ENCODE measurements at regions not wholly inside any gene's neighbourhood (a gene's known extent, or its start where the extent isn't known, plus 50 kb on each side); places are given as distances from the start of the nearest gene placed in this dataset.

- H3K18ac ChIP-seq (ENCODE audit: extremely low read depth, low read length), result peak overlapping the region; percentile 1; the same call in 1 of the 2 replicates
- no peaks in the 10 kb centered on the region for H4K20me1 ChIP-seq (replicated peaks in 1 of 2; ENCODE audit: control insufficient read depth in 1 of 2, insufficient read depth in 2 of 2, low read length in 2 of 2)
- no peak for DNase-seq (ENCODE audit: low read depth in 1 of 2, low spot score in 2 of 2)
- no peak overlapping the region for H3K23ac ChIP-seq (ENCODE audit: insufficient read length)
- ChIA-PET CTCF (ENCODE audit: partially characterized antibody) (no interaction called here), POLR2A (ENCODE audit: partially characterized antibody) (interaction anchor here (0.6 to 3.0 kb wide), 6 partner anchors 8 to 1387 kb away, joined by 3 to 11 read pairs (median 4); no protein-coding TSS in a partner anchor)
- 0 out of 2 replicates have a peak overlapping the region, but pooled peaks have one; percentile 2 for H2BK12ac ChIP-seq (ENCODE audit: low read depth, low read length)
- H2AFZ ChIP-seq (ENCODE audit: low read length), result no peak overlapping the region
- peak overlapping the region; percentile 51; the same call in 1 of the 2 replicates for H2BK20ac ChIP-seq (ENCODE audit: low read length)
- H3K9me3 ChIP-seq (ENCODE audit: insufficient read depth in 2 of 2, low read depth in 1 of 2, low read length in 1 of 2), result peaks cover 0 to 5% of the 10 kb centered on the region in 2 experiments; a peak in 1 of 4 replicates
- no peak overlapping the region for H3K14ac ChIP-seq (ENCODE audit: insufficient read length)
- H3K4me3 ChIP-seq (ENCODE audit: extremely low read depth in 1 of 4, insufficient read depth in 2 of 4, low read depth in 3 of 4, low read length in 4 of 4), result peak overlapping the region in 3 of 4 experiments; percentile 5 to 11 (median 7); a peak in 2 of 8 replicates
- H3K27me3 ChIP-seq (replicated peaks in 1 of 4; ENCODE audit: control insufficient read depth in 3 of 4, extremely low read depth in 1 of 4, insufficient read depth in 3 of 4, low read length in 3 of 4), result no peaks in the 10 kb centered on the region
- peaks cover 6 to 77% of the 10 kb centered on the region in 2 experiments; a peak in 3 of 4 replicates for H3K79me2 ChIP-seq (ENCODE audit: control insufficient read depth in 1 of 2, insufficient read depth in 2 of 2, low read length in 2 of 2)
- no peak overlapping the region for H4K8ac ChIP-seq (ENCODE audit: extremely low read depth, insufficient read depth, low read length)
- peak overlapping the region in 1 of 2 experiments; percentile 59; a peak in 3 of 4 replicates for H3K4me2 ChIP-seq (ENCODE audit: insufficient read depth in 1 of 2, low read depth in 2 of 2, low read length in 2 of 2)
- no peak overlapping the region for H3K4ac ChIP-seq (replicated peaks; ENCODE audit: insufficient read length, low read depth, low read length)
- no peaks in the 10 kb centered on the region for H3K23me2 ChIP-seq (ENCODE audit: low read depth, low read length)
- no peaks in the 10 kb centered on the region; the same call in 1 of the 2 replicates for H3K79me1 ChIP-seq (ENCODE audit: low read depth, low read length)
- FAIRE-seq, result peak; percentile 39
- peak overlapping the region; percentile 68; the same call in 1 of the 2 replicates for H2AK5ac ChIP-seq (ENCODE audit: low read depth, low read length)
- peaks cover 0 to 14% (median 6%) of the 10 kb centered on the region in 4 experiments; a peak in 4 of 7 replicates for H3K4me1 ChIP-seq (replicated peaks in 1 of 4; ENCODE audit: control insufficient read depth in 3 of 4, insufficient read depth in 4 of 4, low read length in 3 of 4)
- H2BK120ac ChIP-seq (replicated peaks; ENCODE audit: low read depth, low read length), result peak overlapping the region; percentile 25
- WGBS, 2 experiments (ENCODE audit: extremely low coverage in 1 of 2, insufficient coverage in 1 of 2, insufficient read length in 1 of 2, insufficient replicate concordance in 2 of 2, low coverage in 1 of 2, low lambda C conversion rate in 2 of 2, missing lambda C conversion rate in 1 of 2), result 83% methylated on average over 5 of the region's 5 CpGs; no CpG with 5 or more reads in 1 of the 2 experiments
- peak overlapping the region; percentile 95 for H4K91ac ChIP-seq (replicated peaks; ENCODE audit: insufficient read length, low read length)
- H3K27ac ChIP-seq (ENCODE audit: low read depth, low read length), result peak overlapping the region; percentile 42; the same call in 1 of the 2 replicates
- peaks cover 0 to 47% (median 6%) of the 10 kb centered on the region in 4 experiments; a peak in 4 of 8 replicates for H3K36me3 ChIP-seq (ENCODE audit: control insufficient read depth in 2 of 4, insufficient read depth in 4 of 4, low read length in 3 of 4)
- no peak overlapping the region for H3K9ac ChIP-seq (replicated peaks in 1 of 4; ENCODE audit: extremely low read depth in 1 of 4, low read depth in 3 of 4, low read length in 3 of 4)
- peak overlapping the region; percentile 77; the same call in 1 of the 2 replicates for H2BK5ac ChIP-seq (ENCODE audit: low read depth, low read length)
- H4K5ac ChIP-seq (ENCODE audit: insufficient read length, low read depth, low read length), result peak overlapping the region; percentile 72
- no peak overlapping the region for H2BK15ac ChIP-seq (ENCODE audit: low read length)
- peak overlapping the region; percentile 7 for H3K56ac ChIP-seq (replicated peaks; ENCODE audit: insufficient read length, low read depth, low read length)
- TF ChIP-seq PHF8 (conservative IDR thresholded peaks at IDR 0.05; ENCODE audit: low read depth, low read length) (no peak), ATF3 (IDR thresholded peaks at IDR 0.05; ENCODE audit: insufficient read depth, low read depth, low read length) (no peak), RAD21 (IDR thresholded peaks at IDR 0.05 in 1 of 2, conservative IDR thresholded peaks at IDR 0.05 in 1 of 2; ENCODE audit: low read depth in 2 of 2, low read length in 2 of 2) (no peak), RFX5 (IDR thresholded peaks at IDR 0.05; ENCODE audit: borderline replicate concordance, low read depth, low read length) (no peak), BCL11A (IDR thresholded peaks at IDR 0.05; ENCODE audit: low read depth in 2 of 2, low read length in 2 of 2) (no peak), KDM4A (IDR thresholded peaks at IDR 0.05; ENCODE audit: low read depth, low read length, severe bottlenecking) (no peak), BRCA1 (IDR thresholded peaks at IDR 0.05; ENCODE audit: low read depth, low read length) (no peak), TBP (IDR thresholded peaks at IDR 0.05; ENCODE audit: low read depth, low read length) (no peak), ASH2L (IDR thresholded peaks at IDR 0.05; ENCODE audit: low read length) (no peak), TEAD4 (IDR thresholded peaks at IDR 0.05; ENCODE audit: low read depth, low read length) (no peak), ZNF274 (IDR thresholded peaks at IDR 0.05; ENCODE audit: borderline replicate concordance, extremely low read depth, low read length) (no peak), SUZ12 (IDR thresholded peaks at IDR 0.05; ENCODE audit: low read length) (no peak)
Measured at GRCh38 chr13:55661505-55661904, 1479.2 kb upstream of the PRR20A start.

Data from H1 (cell line).